ENCODE measurements at regions not wholly inside any gene's neighbourhood (a gene's known extent, or its start where the extent isn't known, plus 50 kb on each side); places are given as distances from the start of the nearest gene placed in this dataset.

DNA sequence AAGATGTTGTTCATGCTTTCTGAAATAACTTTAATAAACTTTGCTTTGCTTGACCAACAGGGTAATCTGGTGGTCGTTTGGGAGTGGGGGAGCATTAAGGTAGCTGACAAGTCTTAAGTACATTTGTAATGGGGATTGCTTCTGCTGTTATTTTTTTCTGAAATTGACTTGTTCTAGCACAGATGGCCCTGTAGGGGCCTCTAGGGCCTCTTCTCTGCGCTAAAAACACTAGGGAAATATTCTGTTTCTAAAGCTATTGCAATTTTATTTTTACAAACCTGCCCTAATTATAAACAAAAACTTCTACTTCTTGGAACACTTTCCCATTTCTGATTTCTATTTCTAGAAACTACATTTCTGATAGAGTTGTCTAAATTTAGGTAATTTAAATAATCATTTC is 191.3 kb upstream of the KCNJ3 start:
- TF ChIP-seq CSDC2 (CRISPR knock-in tag; IDR thresholded peaks at IDR 0.05) (no peak), ZFP3 (CRISPR knock-in tag; IDR thresholded peaks at IDR 0.05) (no peak), RARB (CRISPR knock-in tag; IDR thresholded peaks at IDR 0.05) (no peak), ARNTL (CRISPR knock-in tag; IDR thresholded peaks at IDR 0.05; ENCODE audit: borderline replicate concordance, low read depth) (no peak), BACH2 (CRISPR knock-in tag; IDR thresholded peaks at IDR 0.05; ENCODE audit: borderline replicate concordance) (no peak), TSHZ2 (CRISPR knock-in tag; IDR thresholded peaks at IDR 0.05) (no peak), TCF4 (CRISPR knock-in tag; IDR thresholded peaks at IDR 0.05; ENCODE audit: borderline replicate concordance) (no peak), TOX (CRISPR knock-in tag; IDR thresholded peaks at IDR 0.05; ENCODE audit: borderline replicate concordance) (no peak), CREB5 (CRISPR knock-in tag; IDR thresholded peaks at IDR 0.05; ENCODE audit: low read depth) (no peak), PATZ1 (CRISPR knock-in tag; IDR thresholded peaks at IDR 0.05; ENCODE audit: borderline replicate concordance) (no peak), SNAI2 (CRISPR knock-in tag; IDR thresholded peaks at IDR 0.05) (no peak), ZNF565 (CRISPR knock-in tag; conservative IDR thresholded peaks at IDR 0.05; ENCODE audit: low read depth) (no peak), ESRRG (CRISPR knock-in tag; IDR thresholded peaks at IDR 0.05) (no peak)

Measured in SK-N-SH treated with all-trans-retinoic acid at 6 μM for 48 hours (cell line).